ENCODE measurements at regions not wholly inside any gene's neighbourhood (a gene's known extent, or its start where the extent isn't known, plus 50 kb on each side); places are given as distances from the start of the nearest gene placed in this dataset.

GRCh38 chr15:25525741-25526140 is 86.9 kb upstream of the UBE3A start:
- H4K20me1 ChIP-seq (ENCODE audit: insufficient read depth, poor library complexity, severe bottlenecking): no peaks in the 10 kb centered on the region
- H3K9me2 ChIP-seq (replicated peaks; ENCODE audit: insufficient read depth): no peaks in the 10 kb centered on the region
- no peaks in the 10 kb centered on the region for H3K4me1 ChIP-seq (ENCODE audit: insufficient read depth)
- no peaks in the 10 kb centered on the region for H3K79me2 ChIP-seq
- no peak overlapping the region for H3K27ac ChIP-seq
- TF ChIP-seq EZH2 (IDR thresholded peaks at IDR 0.05; ENCODE audit: borderline replicate concordance) (no peak), EZH2phosphoT487 (IDR thresholded peaks at IDR 0.05; ENCODE audit: low read depth, severe bottlenecking, unreplicated experiment) (no peak), CTCF (IDR thresholded peaks at IDR 0.05; ENCODE audit: poor library complexity) (no peak)
- H3K4me3 ChIP-seq: no peak overlapping the region
- H3K36me3 ChIP-seq (replicated peaks; ENCODE audit: insufficient read depth, low read depth): no peaks in the 10 kb centered on the region
- no peaks in the 10 kb centered on the region for H3K9me3 ChIP-seq (ENCODE audit: low read depth)
- WGBS (ENCODE audit: low lambda C conversion rate, missing lambda C conversion rate): 74% methylated on average over 8 of the region's 8 CpGs
- H3K27me3 ChIP-seq: no peaks in the 10 kb centered on the region
- no peak for DNase-seq (ENCODE audit: low spot score)
- H2AFZ ChIP-seq: no peak overlapping the region
- no peak overlapping the region for H3K4me2 ChIP-seq

- Histone ChIP-seq H3K9me2 (replicated peaks; ENCODE audit: insufficient read depth) (no peaks in the 10 kb centered on the region), H3K9me3 (ENCODE audit: low read depth) (no peaks in the 10 kb centered on the region), H3K79me2 (no peaks in the 10 kb centered on the region), H3K27ac (no peak overlapping the region), H4K20me1 (ENCODE audit: insufficient read depth, poor library complexity, severe bottlenecking) (no peaks in the 10 kb centered on the region), H3K27me3 (no peaks in the 10 kb centered on the region), H3K4me3 (no peak overlapping the region), H3K4me1 (ENCODE audit: insufficient read depth) (no peaks in the 10 kb centered on the region), H3K36me3 (replicated peaks; ENCODE audit: insufficient read depth, low read depth) (no peaks in the 10 kb centered on the region), H3K4me2 (no peak overlapping the region), H2AFZ (no peak overlapping the region)
- 72% methylated on average over 6 of the region's 6 CpGs for WGBS (ENCODE audit: low lambda C conversion rate, missing lambda C conversion rate)
- no peak for DNase-seq (ENCODE audit: low spot score)
- TF ChIP-seq EZH2phosphoT487 (IDR thresholded peaks at IDR 0.05; ENCODE audit: low read depth, severe bottlenecking, unreplicated experiment) (no peak), EZH2 (IDR thresholded peaks at IDR 0.05; ENCODE audit: borderline replicate concordance) (no peak), CTCF (IDR thresholded peaks at IDR 0.05; ENCODE audit: poor library complexity) (no peak)
These were observed 76.8 kb upstream of the UBE3A start for GRCh38 chr15:25515633-25516032.

GRCh38 chr15:25514522-25514921 is 75.7 kb upstream of the UBE3A start:
- no peak for DNase-seq (ENCODE audit: low spot score)
- no peak overlapping the region for H2AFZ ChIP-seq
- no peaks in the 10 kb centered on the region for H3K27me3 ChIP-seq
- WGBS (ENCODE audit: low lambda C conversion rate, missing lambda C conversion rate): 85% methylated on average over 9 of the region's 9 CpGs
- H4K20me1 ChIP-seq (ENCODE audit: insufficient read depth, poor library complexity, severe bottlenecking): no peaks in the 10 kb centered on the region
- no peaks in the 10 kb centered on the region for H3K79me2 ChIP-seq
- H3K9me3 ChIP-seq (ENCODE audit: low read depth): no peaks in the 10 kb centered on the region
- H3K4me1 ChIP-seq (ENCODE audit: insufficient read depth): no peaks in the 10 kb centered on the region
- H3K4me3 ChIP-seq: no peak overlapping the region
- no peaks in the 10 kb centered on the region for H3K9me2 ChIP-seq (replicated peaks; ENCODE audit: insufficient read depth)
- no peak for TF ChIP-seq EZH2 (IDR thresholded peaks at IDR 0.05; ENCODE audit: borderline replicate concordance)
- no peak for TF ChIP-seq EZH2phosphoT487 (IDR thresholded peaks at IDR 0.05; ENCODE audit: low read depth, severe bottlenecking, unreplicated experiment)
- no peaks in the 10 kb centered on the region for H3K36me3 ChIP-seq (replicated peaks; ENCODE audit: insufficient read depth, low read depth)
- no peak overlapping the region for H3K4me2 ChIP-seq
- no peak overlapping the region for H3K27ac ChIP-seq

- Histone ChIP-seq H4K20me1 (ENCODE audit: insufficient read depth, poor library complexity, severe bottlenecking) (no peaks in the 10 kb centered on the region), H3K4me2 (no peak overlapping the region), H3K4me3 (no peak overlapping the region), H3K9me2 (replicated peaks; ENCODE audit: insufficient read depth) (no peaks in the 10 kb centered on the region), H3K27ac (no peak overlapping the region), H3K79me2 (no peaks in the 10 kb centered on the region), H3K27me3 (no peaks in the 10 kb centered on the region), H3K9me3 (ENCODE audit: low read depth) (no peaks in the 10 kb centered on the region), H2AFZ (no peak overlapping the region), H3K36me3 (replicated peaks; ENCODE audit: insufficient read depth, low read depth) (no peaks in the 10 kb centered on the region), H3K4me1 (ENCODE audit: insufficient read depth) (no peaks in the 10 kb centered on the region)
- DNase-seq (ENCODE audit: low spot score): no peak
- TF ChIP-seq EZH2 (IDR thresholded peaks at IDR 0.05; ENCODE audit: borderline replicate concordance) (no peak), CTCF (IDR thresholded peaks at IDR 0.05; ENCODE audit: poor library complexity) (no peak), EZH2phosphoT487 (IDR thresholded peaks at IDR 0.05; ENCODE audit: low read depth, severe bottlenecking, unreplicated experiment) (no peak)
- WGBS (ENCODE audit: low lambda C conversion rate, missing lambda C conversion rate): 87% methylated on average over 3 of the region's 3 CpGs
These were observed 74.1 kb upstream of the UBE3A start for GRCh38 chr15:25512957-25513356.

Data from hepatocyte (in vitro differentiated cells).